Dermis blood vessel endothelial cell (primary cell): ENCODE measurements at regions not wholly inside any gene's neighbourhood (a gene's known extent, or its start where the extent isn't known, plus 50 kb on each side); places are given as distances from the start of the nearest gene placed in this dataset.
"Not testable (repeated sequence)": the region's sequence is repeated elsewhere in the genome, so short reads cannot be mapped to it uniquely, and the experiment has no call there.

Experiments
- DNase-seq: peaks from one replicate; pipeline ENCODE4 v3.0.0; 2010

- DNase-seq: not testable (repeated sequence)
Observed at GRCh38 chr5:21482522-21482921, 1370.6 kb downstream of the CDH12 start.

GRCh38 chr5:21481320-21482270, 1371.5 kb downstream of the CDH12 start:
- not testable (repeated sequence) for DNase-seq

GRCh38 chr5:21480054-21480453, 1373.1 kb downstream of the CDH12 start:
- DNase-seq: not testable (repeated sequence)

- DNase-seq: not testable (repeated sequence)
Observed at GRCh38 chr5:21473981-21474380, 1379.2 kb downstream of the CDH12 start.

GRCh38 chr5:21473436-21473835, 1379.7 kb downstream of the CDH12 start:
- not testable (repeated sequence) for DNase-seq

GRCh38 chr5:21471691-21472090, 1381.5 kb downstream of the CDH12 start:
- not testable (repeated sequence) for DNase-seq

- peak; percentile 63 for DNase-seq
Observed at GRCh38 chr5:21469523-21470101, 1383.5 kb downstream of the CDH12 start.

- not testable (repeated sequence) for DNase-seq
Observed at GRCh38 chr5:21467544-21467943, 1385.6 kb downstream of the CDH12 start.

- DNase-seq: not testable (repeated sequence)
Observed at GRCh38 chr5:21459744-21460073, 1393.4 kb downstream of the CDH12 start.

GRCh38 chr5:21452449-21452848, 1400.7 kb downstream of the CDH12 start:
- no peak for DNase-seq

- no peak for DNase-seq
Observed at GRCh38 chr5:21432646-21433045, 1420.5 kb downstream of the CDH12 start.

GRCh38 chr5:21424907-21425306, 1428.2 kb downstream of the CDH12 start:
- no peak for DNase-seq

- DNase-seq: no peak
Observed at GRCh38 chr5:21419383-21419782, 1431.4 kb upstream of the CDH18 start.

GRCh38 chr5:21402089-21402488, 1414.1 kb upstream of the CDH18 start:
- DNase-seq: not testable (repeated sequence)

- DNase-seq: no peak
Observed at GRCh38 chr5:21398511-21398910, 1410.5 kb upstream of the CDH18 start.

GRCh38 chr5:21397693-21398092, 1409.7 kb upstream of the CDH18 start:
- no peak for DNase-seq

GRCh38 chr5:21391506-21391905, 1403.5 kb upstream of the CDH18 start:
- DNase-seq: no peak

- DNase-seq: not testable (repeated sequence)
Observed at GRCh38 chr5:21360754-21361153, 1372.8 kb upstream of the CDH18 start.

- DNase-seq: not testable (repeated sequence)
Observed at GRCh38 chr5:21341948-21342261, 1353.9 kb upstream of the CDH18 start.

- DNase-seq: not testable (repeated sequence)
Observed at GRCh38 chr5:21341203-21341947, 1353.4 kb upstream of the CDH18 start.

- DNase-seq: not testable (repeated sequence)
Observed at GRCh38 chr5:21340233-21340632, 1352.2 kb upstream of the CDH18 start.

GRCh38 chr5:21336478-21336877, 1348.5 kb upstream of the CDH18 start:
- not testable (repeated sequence) for DNase-seq

GRCh38 chr5:21315376-21315775, 1327.4 kb upstream of the CDH18 start:
- not testable (repeated sequence) for DNase-seq
